PFSK-1 (cell line): ENCODE measurements at regions not wholly inside any gene's neighbourhood (a gene's known extent, or its start where the extent isn't known, plus 50 kb on each side); places are given as distances from the start of the nearest gene placed in this dataset.

ENCODE experiments used
- POLR2AphosphoS5 ChIP-seq: IDR thresholded peaks from 2 replicates; pipeline ENCODE4 v1.6.1; 2012; ENCODE audit warnings: low read depth, mild to moderate bottlenecking, control low read depth, low read length, moderate library complexity
- TAF1 ChIP-seq: IDR thresholded peaks from 2 replicates; pipeline ENCODE4 v1.6.1; 2012; ENCODE audit warnings: low read length, control low read depth, borderline replicate concordance; ENCODE audit not compliant: insufficient read depth
- TF ChIP-seq, protein P1 (sequence below), 2 experiments: IDR thresholded peaks; 2 replicates each; pipeline versions ENCODE4 v1.6.1 to v1.8.0; 2011 to 2012; ENCODE audit warnings: low read depth in 2 of 2, low read length in 2 of 2, control low read depth in 1 of 2, inconsistent platforms in 1 of 2, mild to moderate bottlenecking in 1 of 2, moderate library complexity in 1 of 2; ENCODE audit not compliant: insufficient read depth in 1 of 2

DNA sequence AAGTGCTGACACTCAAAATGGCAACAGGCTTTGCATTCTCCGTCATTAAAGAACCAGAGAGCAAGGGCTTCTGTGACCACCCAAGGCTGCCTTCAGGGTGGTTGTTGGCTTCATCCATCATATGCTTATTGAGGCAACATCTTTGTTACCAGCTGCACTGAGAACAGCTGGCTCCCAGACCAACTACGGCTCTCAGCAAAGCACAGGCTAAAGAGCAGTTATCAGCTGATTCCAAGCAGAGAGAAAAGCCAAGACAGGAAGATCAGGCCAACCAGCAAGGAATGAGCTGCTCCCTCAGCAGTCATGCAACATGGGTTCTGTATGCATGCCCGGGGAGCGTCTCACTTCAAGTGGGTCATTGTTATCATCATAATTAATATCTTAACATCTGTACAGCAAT, 358.9 kb downstream of the ACTL7B start:
- no peak for TF ChIP-seq TAF1
- no peak for TF ChIP-seq POLR2AphosphoS5
- TF ChIP-seq, protein P1, sequence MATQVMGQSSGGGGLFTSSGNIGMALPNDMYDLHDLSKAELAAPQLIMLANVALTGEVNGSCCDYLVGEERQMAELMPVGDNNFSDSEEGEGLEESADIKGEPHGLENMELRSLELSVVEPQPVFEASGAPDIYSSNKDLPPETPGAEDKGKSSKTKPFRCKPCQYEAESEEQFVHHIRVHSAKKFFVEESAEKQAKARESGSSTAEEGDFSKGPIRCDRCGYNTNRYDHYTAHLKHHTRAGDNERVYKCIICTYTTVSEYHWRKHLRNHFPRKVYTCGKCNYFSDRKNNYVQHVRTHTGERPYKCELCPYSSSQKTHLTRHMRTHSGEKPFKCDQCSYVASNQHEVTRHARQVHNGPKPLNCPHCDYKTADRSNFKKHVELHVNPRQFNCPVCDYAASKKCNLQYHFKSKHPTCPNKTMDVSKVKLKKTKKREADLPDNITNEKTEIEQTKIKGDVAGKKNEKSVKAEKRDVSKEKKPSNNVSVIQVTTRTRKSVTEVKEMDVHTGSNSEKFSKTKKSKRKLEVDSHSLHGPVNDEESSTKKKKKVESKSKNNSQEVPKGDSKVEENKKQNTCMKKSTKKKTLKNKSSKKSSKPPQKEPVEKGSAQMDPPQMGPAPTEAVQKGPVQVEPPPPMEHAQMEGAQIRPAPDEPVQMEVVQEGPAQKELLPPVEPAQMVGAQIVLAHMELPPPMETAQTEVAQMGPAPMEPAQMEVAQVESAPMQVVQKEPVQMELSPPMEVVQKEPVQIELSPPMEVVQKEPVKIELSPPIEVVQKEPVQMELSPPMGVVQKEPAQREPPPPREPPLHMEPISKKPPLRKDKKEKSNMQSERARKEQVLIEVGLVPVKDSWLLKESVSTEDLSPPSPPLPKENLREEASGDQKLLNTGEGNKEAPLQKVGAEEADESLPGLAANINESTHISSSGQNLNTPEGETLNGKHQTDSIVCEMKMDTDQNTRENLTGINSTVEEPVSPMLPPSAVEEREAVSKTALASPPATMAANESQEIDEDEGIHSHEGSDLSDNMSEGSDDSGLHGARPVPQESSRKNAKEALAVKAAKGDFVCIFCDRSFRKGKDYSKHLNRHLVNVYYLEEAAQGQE (IDR thresholded peaks at IDR 0.05; ENCODE audit: insufficient read depth in 1 of 2, low read depth in 2 of 2, low read length in 2 of 2) = no peak
